ENCODE measurements at regions not wholly inside any gene's neighbourhood (a gene's known extent, or its start where the extent isn't known, plus 50 kb on each side); places are given as distances from the start of the nearest gene placed in this dataset.

GRCh38 chr6:93735099-93735498 is 315.7 kb upstream of the EPHA7 start:
- TF ChIP-seq, protein P1, sequence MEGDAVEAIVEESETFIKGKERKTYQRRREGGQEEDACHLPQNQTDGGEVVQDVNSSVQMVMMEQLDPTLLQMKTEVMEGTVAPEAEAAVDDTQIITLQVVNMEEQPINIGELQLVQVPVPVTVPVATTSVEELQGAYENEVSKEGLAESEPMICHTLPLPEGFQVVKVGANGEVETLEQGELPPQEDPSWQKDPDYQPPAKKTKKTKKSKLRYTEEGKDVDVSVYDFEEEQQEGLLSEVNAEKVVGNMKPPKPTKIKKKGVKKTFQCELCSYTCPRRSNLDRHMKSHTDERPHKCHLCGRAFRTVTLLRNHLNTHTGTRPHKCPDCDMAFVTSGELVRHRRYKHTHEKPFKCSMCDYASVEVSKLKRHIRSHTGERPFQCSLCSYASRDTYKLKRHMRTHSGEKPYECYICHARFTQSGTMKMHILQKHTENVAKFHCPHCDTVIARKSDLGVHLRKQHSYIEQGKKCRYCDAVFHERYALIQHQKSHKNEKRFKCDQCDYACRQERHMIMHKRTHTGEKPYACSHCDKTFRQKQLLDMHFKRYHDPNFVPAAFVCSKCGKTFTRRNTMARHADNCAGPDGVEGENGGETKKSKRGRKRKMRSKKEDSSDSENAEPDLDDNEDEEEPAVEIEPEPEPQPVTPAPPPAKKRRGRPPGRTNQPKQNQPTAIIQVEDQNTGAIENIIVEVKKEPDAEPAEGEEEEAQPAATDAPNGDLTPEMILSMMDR (conservative IDR thresholded peaks at IDR 0.05 in 1 of 2, IDR thresholded peaks at IDR 0.05 in 1 of 2; ENCODE audit: low read depth in 1 of 2, low read length in 2 of 2) = no peak
- TF ChIP-seq EZH2 (IDR thresholded peaks at IDR 0.05; ENCODE audit: low read length, missing control alignments) = no peak
